Left lung (tissue), 4 donors: ENCODE measurements at regions not wholly inside any gene's neighbourhood (a gene's known extent, or its start where the extent isn't known, plus 50 kb on each side); places are given as distances from the start of the nearest gene placed in this dataset.

Experiments used
- ATAC-seq: fragments of 200-7000 bp; cut with Tn5 transposase; one replicate; pipeline ENCODE4 v1.9.1; 2020; ENCODE audit warnings: moderate library complexity
- DNase-seq, 4 donors: peaks; one replicate each; pipeline ENCODE4 v3.0.0-alpha.2; 2013 to 2020
- H3K27ac ChIP-seq, 2 donors: fragments of 200-600 bp; sonication (generic) in 1 of 2; one replicate each; pipeline versions ENCODE4 v1.5.0 to v1.8.0; 2020 to 2021
- H3K27me3 ChIP-seq, 2 donors: fragments of 200-600 bp; sonication (generic) in 1 of 2; one replicate each; pipeline versions ENCODE4 v1.5.0 to v1.8.0; 2020 to 2021
- H3K36me3 ChIP-seq, 2 donors: fragments of 200-600 bp; sonication (generic) in 1 of 2; one replicate each; pipeline versions ENCODE4 v1.5.0 to v1.8.0; 2020 to 2021
- H3K4me1 ChIP-seq, 2 donors: fragments of 200-600 bp; one replicate each; pipeline ENCODE4 v1.8.0; 2021
- H3K4me3 ChIP-seq, 2 donors: fragments of 200-600 bp; sonication (generic) in 1 of 2; one replicate each; pipeline versions ENCODE4 v1.5.0 to v1.8.0; 2020 to 2021; ENCODE audit warnings: mild to moderate bottlenecking in 1 of 2
- H3K9me3 ChIP-seq, 2 donors: fragments of 200-600 bp; sonication (generic) in 1 of 2; one replicate each; pipeline versions ENCODE4 v1.5.0 to v1.8.0; 2020 to 2021
- intact Hi-C, 2 donors: fragments of 100-400 bp; cut with DNase I; formaldehyde crosslinking; loops; one replicate each; pipeline versions ENCODE4 v1.11.2 to v1.14.2; 2022
- TF ChIP-seq, protein P1 (sequence below), 2 donors: fragments of 200-600 bp; sonication (generic) in 1 of 2; IDR thresholded peaks; one replicate each; pipeline versions ENCODE4 v1.5.0 to v1.8.0; 2021; ENCODE audit warnings: antibody characterized with exemption in 2 of 2
- donor health status: DM: no; HTN: yes; CAD: no.
- donor health status: DM: no; HTN: no; CAD: no.

DNA sequence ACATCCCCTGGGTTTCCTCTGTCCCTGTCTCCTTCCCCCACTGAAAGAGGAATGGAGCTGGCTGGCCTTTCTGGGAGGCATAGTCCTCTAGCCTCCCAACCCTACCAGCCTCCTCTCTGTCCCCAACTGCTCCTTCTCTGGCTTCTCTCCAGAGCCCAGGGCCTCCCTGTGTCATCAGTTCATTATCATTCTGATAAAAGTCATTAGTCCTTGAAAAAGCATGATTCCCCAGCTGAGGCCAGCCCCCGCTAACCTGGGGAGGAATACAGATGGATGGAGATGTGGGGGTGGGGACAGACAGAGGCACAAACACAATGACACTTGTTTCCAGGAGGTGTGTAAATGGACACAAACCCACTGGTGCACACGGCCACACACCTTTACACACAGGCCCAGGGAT lies 73.6 kb upstream of the HSPA9 start:
- DNase-seq (peak in 1 of 4 donors; percentile 6), ATAC-seq (no peak)
- no peaks in the 10 kb centered on the region for H3K4me1 ChIP-seq
- H3K27ac ChIP-seq: no peak overlapping the region
- no peaks in the 10 kb centered on the region for H3K36me3 ChIP-seq
- TF ChIP-seq, protein P1, sequence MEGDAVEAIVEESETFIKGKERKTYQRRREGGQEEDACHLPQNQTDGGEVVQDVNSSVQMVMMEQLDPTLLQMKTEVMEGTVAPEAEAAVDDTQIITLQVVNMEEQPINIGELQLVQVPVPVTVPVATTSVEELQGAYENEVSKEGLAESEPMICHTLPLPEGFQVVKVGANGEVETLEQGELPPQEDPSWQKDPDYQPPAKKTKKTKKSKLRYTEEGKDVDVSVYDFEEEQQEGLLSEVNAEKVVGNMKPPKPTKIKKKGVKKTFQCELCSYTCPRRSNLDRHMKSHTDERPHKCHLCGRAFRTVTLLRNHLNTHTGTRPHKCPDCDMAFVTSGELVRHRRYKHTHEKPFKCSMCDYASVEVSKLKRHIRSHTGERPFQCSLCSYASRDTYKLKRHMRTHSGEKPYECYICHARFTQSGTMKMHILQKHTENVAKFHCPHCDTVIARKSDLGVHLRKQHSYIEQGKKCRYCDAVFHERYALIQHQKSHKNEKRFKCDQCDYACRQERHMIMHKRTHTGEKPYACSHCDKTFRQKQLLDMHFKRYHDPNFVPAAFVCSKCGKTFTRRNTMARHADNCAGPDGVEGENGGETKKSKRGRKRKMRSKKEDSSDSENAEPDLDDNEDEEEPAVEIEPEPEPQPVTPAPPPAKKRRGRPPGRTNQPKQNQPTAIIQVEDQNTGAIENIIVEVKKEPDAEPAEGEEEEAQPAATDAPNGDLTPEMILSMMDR (IDR thresholded peaks at IDR 0.05): no peak
- intact Hi-C loops: no loop called here
- H3K9me3 ChIP-seq: no peaks in the 10 kb centered on the region
- no peak overlapping the region for H3K4me3 ChIP-seq
- peaks cover 0 to 61% of the 10 kb centered on the region in 2 donors for H3K27me3 ChIP-seq

DNA sequence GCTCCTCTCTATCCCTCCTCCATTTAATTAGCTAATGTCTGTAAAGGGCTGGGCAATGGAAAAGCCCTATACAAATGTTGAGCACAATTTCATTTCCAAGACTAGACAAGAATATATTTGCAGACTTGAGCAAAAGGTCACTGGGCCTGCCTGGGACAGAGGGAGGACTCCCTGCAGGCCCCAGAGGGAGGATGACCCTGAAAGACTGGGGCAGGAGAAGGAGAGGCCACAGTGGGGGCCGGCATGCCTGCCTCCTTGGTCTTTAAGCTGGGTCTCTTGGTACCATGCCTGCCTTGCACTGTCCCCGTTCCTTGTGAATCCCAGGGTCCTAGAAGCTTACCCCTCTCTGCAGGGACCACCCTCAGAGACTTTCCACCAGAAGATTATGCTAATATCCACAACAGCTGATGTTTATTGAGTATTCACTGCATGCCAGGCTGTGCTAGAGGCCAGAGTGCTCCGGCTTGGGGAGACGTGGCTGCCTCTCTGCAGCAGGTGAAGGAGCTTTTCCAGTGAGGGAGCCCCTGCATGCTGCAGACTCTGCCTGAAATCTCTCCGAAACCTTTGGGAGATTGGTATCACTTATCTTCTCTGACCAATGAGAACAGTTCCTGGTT lies 72.7 kb upstream of the HSPA9 start:
- ATAC-seq: no peak

DNA sequence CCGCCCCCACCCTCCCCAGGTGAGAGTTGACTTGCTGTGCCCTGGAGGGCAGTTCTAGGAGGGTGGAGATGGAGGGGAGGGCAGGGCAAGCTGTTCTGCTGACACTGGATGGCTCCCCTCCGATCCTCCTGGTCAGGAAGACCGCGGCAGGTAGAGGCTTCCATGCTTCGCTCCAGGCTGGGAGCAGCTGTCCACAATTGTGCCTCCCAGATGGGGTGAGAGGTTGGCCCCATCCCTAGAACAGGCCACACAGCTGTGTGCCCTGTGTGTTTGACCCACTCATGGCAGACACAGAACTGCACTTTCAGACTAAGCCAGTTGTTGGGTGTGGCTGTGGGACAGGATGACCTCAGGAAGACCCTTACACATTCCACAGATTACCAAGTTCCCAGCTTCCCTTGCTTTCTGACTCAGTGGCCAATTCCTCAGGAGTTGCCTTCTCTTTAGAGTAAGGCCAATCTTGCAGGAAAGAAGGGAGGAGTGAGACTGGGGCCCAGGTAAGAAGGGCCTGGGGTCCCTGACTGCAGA lies 72.1 kb upstream of the HSPA9 start:
- no peak for ATAC-seq
- intact Hi-C loops: no loop called here

More for the DNA sequence above, 72.7 kb upstream of the HSPA9 start:
- H3K27ac ChIP-seq: no peak overlapping the region
- TF ChIP-seq, protein P1 (IDR thresholded peaks at IDR 0.05): no peak
- H3K4me1 ChIP-seq: no peaks in the 10 kb centered on the region
- H3K9me3 ChIP-seq: no peaks in the 10 kb centered on the region
- H3K27me3 ChIP-seq: peaks cover 0 to 53% of the 10 kb centered on the region in 2 donors
- intact Hi-C loops: no loop called here
- DNase-seq: peak in 1 of 4 donors; percentile 8
- no peak overlapping the region for H3K4me3 ChIP-seq
- H3K36me3 ChIP-seq: no peaks in the 10 kb centered on the region

DNA sequence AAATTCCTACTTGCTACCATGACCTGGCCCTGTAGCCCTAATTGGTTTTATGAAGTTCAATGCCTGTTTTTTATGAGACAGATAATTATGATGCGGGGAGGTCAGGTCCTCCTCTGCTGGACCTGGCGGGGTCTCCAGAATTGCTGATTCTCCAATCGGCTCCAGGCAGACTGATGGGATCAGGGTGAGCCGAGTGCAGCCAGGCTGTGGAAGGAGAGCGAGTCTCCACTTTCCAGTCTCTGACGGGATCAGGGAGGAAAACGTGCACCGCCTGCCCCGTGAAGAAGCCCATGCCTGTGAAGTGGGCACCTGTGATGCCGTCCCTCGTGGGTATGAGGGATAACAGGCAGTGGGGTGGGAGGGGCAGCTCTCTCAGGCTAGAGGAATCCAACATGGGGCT lies 71.5 kb upstream of the HSPA9 start:
- ATAC-seq (no peak), DNase-seq (peak in 1 of 4 donors; percentile 35)
- Histone ChIP-seq H3K9me3 (no peaks in the 10 kb centered on the region), H3K27ac (no peak overlapping the region), H3K4me3 (no peak overlapping the region), H3K4me1 (no peaks in the 10 kb centered on the region), H3K27me3 (peaks cover 0 to 43% of the 10 kb centered on the region in 2 donors), H3K36me3 (no peaks in the 10 kb centered on the region)
- intact Hi-C loops: no loop called here
- TF ChIP-seq, protein P1 (IDR thresholded peaks at IDR 0.05): no peak

More for the DNA sequence above, 72.1 kb upstream of the HSPA9 start:
- TF ChIP-seq, protein P1 (IDR thresholded peaks at IDR 0.05): no peak
- Histone ChIP-seq H3K27me3 (peaks cover 0 to 49% of the 10 kb centered on the region in 2 donors), H3K27ac (no peak overlapping the region), H3K4me1 (no peaks in the 10 kb centered on the region), H3K4me3 (no peak overlapping the region), H3K36me3 (no peaks in the 10 kb centered on the region), H3K9me3 (no peaks in the 10 kb centered on the region)
- peak in 1 of 4 donors; percentile 36 for DNase-seq

DNA sequence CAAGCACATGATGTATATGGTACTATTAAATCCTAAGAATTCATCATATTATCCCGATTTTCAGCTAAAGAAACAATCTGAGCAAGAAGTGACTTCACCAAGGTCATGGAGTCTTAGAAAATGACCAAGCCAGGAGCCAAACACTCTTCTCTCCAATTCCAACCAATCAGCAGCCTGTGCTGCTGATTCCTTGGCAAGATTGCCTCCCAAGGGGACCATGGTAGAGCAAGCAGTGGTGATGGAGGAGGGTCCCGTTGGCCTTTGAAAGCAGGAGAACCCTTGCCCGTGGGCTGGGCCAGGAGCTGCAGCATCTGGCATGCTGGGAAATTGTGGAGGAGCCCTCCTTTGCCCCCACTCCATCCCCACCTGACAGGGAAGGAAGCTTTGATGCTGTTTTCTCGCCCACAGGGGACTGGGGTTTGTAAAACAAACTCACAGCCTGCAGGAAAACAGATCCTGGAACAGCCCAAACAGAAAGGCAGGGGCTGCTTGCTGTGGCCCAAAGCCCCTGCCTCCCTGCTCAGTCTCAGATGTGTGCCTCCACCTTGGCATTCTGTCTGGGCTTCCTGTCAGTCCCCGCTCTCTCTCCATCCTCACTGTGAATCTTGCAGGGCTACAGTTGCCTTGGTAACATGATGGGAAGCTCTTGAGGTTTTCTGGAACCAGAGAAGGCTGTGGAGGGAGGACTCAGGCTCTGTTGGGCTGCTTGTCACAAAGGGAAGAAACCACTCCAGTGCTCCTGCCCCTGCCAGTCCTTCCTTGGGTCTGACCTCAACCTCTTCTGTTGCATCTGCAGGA lies 70.8 kb upstream of the HSPA9 start:
- Histone ChIP-seq H3K9me3 (no peaks in the 10 kb centered on the region), H3K36me3 (no peaks in the 10 kb centered on the region), H3K4me3 (no peak overlapping the region), H3K27me3 (peaks cover 0 to 36% of the 10 kb centered on the region in 2 donors), H3K4me1 (no peaks in the 10 kb centered on the region), H3K27ac (no peak overlapping the region)
- DNase-seq: peak in 1 of 4 donors; percentile 20
- intact Hi-C loops: no loop called here
- TF ChIP-seq, protein P1 (IDR thresholded peaks at IDR 0.05): no peak
- no peak for ATAC-seq
